Tongue (tissue), 1 donor: ENCODE measurements at regions not wholly inside any gene's neighbourhood (a gene's known extent, or its start where the extent isn't known, plus 50 kb on each side); places are given as distances from the start of the nearest gene placed in this dataset.
A peak's percentile ranks its signal among the peaks of the same experiment; 100 is the strongest.
"Not testable (repeated sequence)": the region's sequence is repeated elsewhere in the genome, so short reads cannot be mapped to it uniquely, and the experiment has no call there.

Source experiments
- DNase-seq: peaks from one replicate; pipeline ENCODE4 v3.0.0-alpha.2; 2015

- no peak for DNase-seq
Measured at GRCh38 chr3:71989165-71989564, 204.2 kb upstream of the PROK2 start.

GRCh38 chr3:71987828-71988227, 202.9 kb upstream of the PROK2 start:
- peak; percentile 18 for DNase-seq

GRCh38 chr3:71987089-71987735, 202.3 kb upstream of the PROK2 start:
- no peak for DNase-seq

GRCh38 chr3:71986606-71987005, 201.7 kb upstream of the PROK2 start:
- DNase-seq = no peak

- no peak for DNase-seq
Measured at GRCh38 chr3:71984843-71985613, 200.1 kb upstream of the PROK2 start.

GRCh38 chr3:71983694-71984093, 198.7 kb upstream of the PROK2 start:
- DNase-seq = no peak

GRCh38 chr3:71982506-71983258, 197.7 kb upstream of the PROK2 start:
- DNase-seq = not testable (repeated sequence)

- DNase-seq = no peak
Measured at GRCh38 chr3:71979175-71979574, 194.2 kb upstream of the PROK2 start.

- DNase-seq = no peak
Measured at GRCh38 chr3:71978150-71978721, 193.3 kb upstream of the PROK2 start.

- no peak for DNase-seq
Measured at GRCh38 chr3:71977525-71977924, 192.6 kb upstream of the PROK2 start.

- no peak for DNase-seq
Measured at GRCh38 chr3:71975573-71975972, 190.6 kb upstream of the PROK2 start.

- DNase-seq = no peak
Measured at GRCh38 chr3:71974786-71975185, 189.8 kb upstream of the PROK2 start.

- DNase-seq = peak; percentile 85
Measured at GRCh38 chr3:71973274-71974030, 188.5 kb upstream of the PROK2 start.

GRCh38 chr3:71972031-71972430, 187.1 kb upstream of the PROK2 start:
- no peak for DNase-seq

- DNase-seq = no peak
Measured at GRCh38 chr3:71968544-71968943, 183.6 kb upstream of the PROK2 start.

- DNase-seq = no peak
Measured at GRCh38 chr3:71966185-71966584, 181.2 kb upstream of the PROK2 start.

- no peak for DNase-seq
Measured at GRCh38 chr3:71964170-71964569, 179.2 kb upstream of the PROK2 start.

GRCh38 chr3:71962561-71963240, 177.8 kb upstream of the PROK2 start:
- no peak for DNase-seq

GRCh38 chr3:71961891-71962290, 176.9 kb upstream of the PROK2 start:
- DNase-seq = no peak

GRCh38 chr3:71961378-71961777, 176.4 kb upstream of the PROK2 start:
- DNase-seq = no peak

- DNase-seq = no peak
Measured at GRCh38 chr3:71958533-71958932, 173.6 kb upstream of the PROK2 start.

- no peak for DNase-seq
Measured at GRCh38 chr3:71956716-71957115, 171.8 kb upstream of the PROK2 start.
